ENCODE measurements at regions not wholly inside any gene's neighbourhood (a gene's known extent, or its start where the extent isn't known, plus 50 kb on each side); places are given as distances from the start of the nearest gene placed in this dataset.

DNA sequence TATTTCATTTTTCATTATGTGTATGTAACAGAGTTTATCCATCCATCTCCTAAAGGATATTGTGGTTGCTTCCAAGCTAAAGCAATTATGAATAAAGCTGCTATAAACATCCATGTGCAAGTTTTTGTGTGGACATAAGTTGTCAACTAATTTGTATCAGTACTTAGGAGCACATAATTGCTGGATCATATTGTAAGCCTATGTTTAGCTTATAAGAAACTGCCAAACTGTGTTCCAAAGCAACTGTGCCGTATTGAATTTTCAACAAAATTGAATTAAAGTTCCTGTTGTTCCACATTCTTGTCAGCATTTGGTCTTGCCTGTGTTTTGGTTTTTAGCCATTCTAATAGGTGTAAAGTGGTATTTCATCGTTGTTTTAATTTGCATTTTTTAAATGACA lies 416.9 kb downstream of the SLC6A15 start:
- no peak overlapping the region for H3K27ac ChIP-seq
- TF ChIP-seq, protein P1, sequence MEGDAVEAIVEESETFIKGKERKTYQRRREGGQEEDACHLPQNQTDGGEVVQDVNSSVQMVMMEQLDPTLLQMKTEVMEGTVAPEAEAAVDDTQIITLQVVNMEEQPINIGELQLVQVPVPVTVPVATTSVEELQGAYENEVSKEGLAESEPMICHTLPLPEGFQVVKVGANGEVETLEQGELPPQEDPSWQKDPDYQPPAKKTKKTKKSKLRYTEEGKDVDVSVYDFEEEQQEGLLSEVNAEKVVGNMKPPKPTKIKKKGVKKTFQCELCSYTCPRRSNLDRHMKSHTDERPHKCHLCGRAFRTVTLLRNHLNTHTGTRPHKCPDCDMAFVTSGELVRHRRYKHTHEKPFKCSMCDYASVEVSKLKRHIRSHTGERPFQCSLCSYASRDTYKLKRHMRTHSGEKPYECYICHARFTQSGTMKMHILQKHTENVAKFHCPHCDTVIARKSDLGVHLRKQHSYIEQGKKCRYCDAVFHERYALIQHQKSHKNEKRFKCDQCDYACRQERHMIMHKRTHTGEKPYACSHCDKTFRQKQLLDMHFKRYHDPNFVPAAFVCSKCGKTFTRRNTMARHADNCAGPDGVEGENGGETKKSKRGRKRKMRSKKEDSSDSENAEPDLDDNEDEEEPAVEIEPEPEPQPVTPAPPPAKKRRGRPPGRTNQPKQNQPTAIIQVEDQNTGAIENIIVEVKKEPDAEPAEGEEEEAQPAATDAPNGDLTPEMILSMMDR (conservative IDR thresholded peaks at IDR 0.05): no peak
- TF ChIP-seq ZFX (IDR thresholded peaks at IDR 0.05): no peak

GRCh38 chr12:84492351-84492883 lies 420.2 kb downstream of the SLC6A15 start:
- TF ChIP-seq, protein P1 (conservative IDR thresholded peaks at IDR 0.05): no peak
- no peak for TF ChIP-seq ZFX (IDR thresholded peaks at IDR 0.05)
- H3K27ac ChIP-seq: no peak overlapping the region

DNA sequence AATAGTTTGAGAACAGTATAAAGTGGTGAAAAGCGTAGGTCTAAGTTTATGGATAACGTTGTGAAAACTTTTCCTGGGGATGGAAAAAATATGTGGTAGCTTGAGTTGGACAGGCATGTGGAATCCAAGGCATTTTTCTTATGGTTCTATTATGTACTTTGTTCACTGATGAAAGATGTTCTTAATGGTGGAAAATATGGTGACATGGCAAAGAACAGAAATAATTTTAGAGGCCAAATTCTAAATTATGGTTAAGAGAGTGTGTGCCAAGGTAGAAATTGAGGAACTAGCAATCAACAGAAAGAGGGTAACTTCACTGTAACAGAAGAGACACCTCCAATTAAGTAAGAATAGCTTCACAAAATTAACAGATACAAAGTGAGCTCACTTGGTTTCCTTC lies 427.8 kb downstream of the SLC6A15 start:
- TF ChIP-seq, protein P1 (conservative IDR thresholded peaks at IDR 0.05): no peak
- TF ChIP-seq ZFX (IDR thresholded peaks at IDR 0.05): no peak

DNA sequence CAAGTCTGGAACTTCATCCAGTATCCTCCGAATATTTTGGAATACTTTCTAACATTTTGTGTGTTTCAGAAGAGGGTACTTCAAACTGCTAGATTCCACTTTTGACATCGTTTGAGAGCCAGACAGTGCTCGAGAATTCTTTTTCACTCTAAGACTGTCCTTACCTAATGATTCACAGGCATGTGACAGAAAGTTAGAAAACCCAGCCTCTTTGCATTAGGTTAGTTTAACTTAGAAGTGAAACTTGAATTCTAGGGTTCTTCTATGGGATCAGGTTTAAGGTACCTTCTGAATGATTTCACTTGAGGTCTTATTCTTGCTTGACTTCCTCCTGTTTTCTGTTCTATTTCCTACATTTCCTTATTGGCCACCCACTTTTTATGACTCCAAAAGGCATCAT lies 431.8 kb downstream of the SLC6A15 start:
- no peak overlapping the region for H3K27ac ChIP-seq
- no peak for TF ChIP-seq ZFX (IDR thresholded peaks at IDR 0.05)
- TF ChIP-seq, protein P1 (conservative IDR thresholded peaks at IDR 0.05): no peak

More for the DNA sequence above, 427.8 kb downstream of the SLC6A15 start:
- no peak overlapping the region for H3K27ac ChIP-seq

DNA sequence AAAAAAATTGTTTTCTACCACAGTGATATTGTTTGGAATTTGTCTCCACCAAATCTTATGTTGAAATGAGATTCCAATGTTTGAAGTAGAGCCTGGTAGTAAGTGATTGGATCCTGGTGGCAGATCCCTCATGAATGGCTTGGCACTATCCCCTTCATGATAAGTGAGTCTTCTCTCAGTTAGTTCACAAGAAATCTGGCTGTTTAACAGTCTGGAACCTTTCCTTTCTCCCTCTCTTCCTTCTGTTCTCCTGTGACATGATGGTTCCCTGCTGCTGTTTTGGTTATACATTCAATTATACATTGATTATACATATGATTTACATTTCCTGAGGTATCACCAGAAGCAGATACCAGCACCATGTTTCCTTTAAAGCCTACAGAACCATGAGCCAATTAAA lies 442.2 kb downstream of the SLC6A15 start:
- TF ChIP-seq ZFX (IDR thresholded peaks at IDR 0.05): no peak
- TF ChIP-seq, protein P1 (conservative IDR thresholded peaks at IDR 0.05): no peak
- H3K27ac ChIP-seq: no peak overlapping the region

- no peak overlapping the region for H3K27ac ChIP-seq
- TF ChIP-seq ZFX (IDR thresholded peaks at IDR 0.05): no peak
- TF ChIP-seq, protein P1 (conservative IDR thresholded peaks at IDR 0.05): no peak
Observed at GRCh38 chr12:84464616-84465015, 448.0 kb downstream of the SLC6A15 start.

- TF ChIP-seq, protein P1 (conservative IDR thresholded peaks at IDR 0.05): no peak
- no peak for TF ChIP-seq ZFX (IDR thresholded peaks at IDR 0.05)
- H3K27ac ChIP-seq: no peak overlapping the region
Observed at GRCh38 chr12:84463741-84464495, 448.7 kb downstream of the SLC6A15 start.
